MG63 (cell line): ENCODE measurements at regions not wholly inside any gene's neighbourhood (a gene's known extent, or its start where the extent isn't known, plus 50 kb on each side); places are given as distances from the start of the nearest gene placed in this dataset.

ENCODE experiments used
- DNase-seq: peaks from one replicate; pipeline ENCODE4 v3.0.0-alpha.2; 2020
- H3K27me3 ChIP-seq: fragments of 250-450 bp; sonication (Bioruptor Pico); 2 replicates; pipeline ENCODE4 v1.5.1; 2020; ENCODE audit warnings: mild to moderate bottlenecking, moderate library complexity
- H3K36me3 ChIP-seq: fragments of 250-450 bp; sonication (Bioruptor Pico); 2 replicates; pipeline ENCODE4 v1.5.1; 2020; ENCODE audit warnings: mild to moderate bottlenecking, moderate library complexity
- H3K4me3 ChIP-seq: fragments of 250-450 bp; sonication (Bioruptor Pico); 2 replicates; pipeline ENCODE4 v1.5.1; 2020; ENCODE audit warnings: mild to moderate bottlenecking, moderate library complexity
- H3K9me3 ChIP-seq: fragments of 250-450 bp; sonication (Bioruptor Pico); 2 replicates; pipeline ENCODE4 v1.5.1; 2020; ENCODE audit warnings: mild to moderate bottlenecking, moderate library complexity

GRCh38 chr5:155068616-155069100 is 55.1 kb downstream of the KIF4B start:
- H3K27me3 ChIP-seq, result peaks cover 10% of the 10 kb centered on the region; the same call in 1 of the 2 replicates
- no peak for DNase-seq

GRCh38 chr5:155069961-155070360 is 56.4 kb downstream of the KIF4B start:
- H3K36me3 ChIP-seq, result no peaks in the 10 kb centered on the region
- H3K9me3 ChIP-seq, result peaks cover 2% of the 10 kb centered on the region; the same call in 1 of the 2 replicates
- H3K4me3 ChIP-seq, result no peak overlapping the region
- DNase-seq, result no peak
- peaks cover 6% of the 10 kb centered on the region; the same call in 1 of the 2 replicates for H3K27me3 ChIP-seq

More at GRCh38 chr5:155068616-155069100, 55.1 kb downstream of the KIF4B start:
- H3K4me3 ChIP-seq, result no peak overlapping the region
- H3K9me3 ChIP-seq, result peaks cover 2% of the 10 kb centered on the region
- H3K36me3 ChIP-seq, result no peaks in the 10 kb centered on the region

GRCh38 chr5:155070781-155071180 is 57.2 kb downstream of the KIF4B start:
- no peak for DNase-seq
- Histone ChIP-seq H3K27me3 (peaks cover 3% of the 10 kb centered on the region; the same call in 1 of the 2 replicates), H3K9me3 (peaks cover 2% of the 10 kb centered on the region; the same call in 1 of the 2 replicates), H3K4me3 (no peak overlapping the region), H3K36me3 (no peaks in the 10 kb centered on the region)

GRCh38 chr5:155076379-155076778 is 62.8 kb downstream of the KIF4B start:
- peaks cover 2% of the 10 kb centered on the region; the same call in 1 of the 2 replicates for H3K9me3 ChIP-seq

DNA sequence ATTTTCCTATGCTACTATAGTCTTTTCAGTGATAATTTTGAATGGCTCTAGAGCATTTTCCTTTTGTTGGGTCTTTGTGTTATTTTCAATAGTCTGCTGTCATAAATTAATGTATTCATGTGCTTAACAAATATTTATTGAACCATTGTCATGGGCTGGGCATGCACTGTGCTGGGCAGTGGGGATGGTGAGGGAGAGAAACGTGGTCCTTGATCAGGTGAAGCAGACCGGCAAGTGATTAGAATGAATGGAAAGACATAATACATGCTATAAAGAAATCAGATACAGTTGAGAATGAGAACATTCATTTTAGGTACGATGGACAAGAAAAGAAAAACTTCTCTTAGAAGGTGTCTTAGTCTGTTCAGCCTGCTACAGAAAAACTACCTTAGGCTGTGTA is 66.1 kb downstream of the KIF4B start:
- no peak for DNase-seq
- Histone ChIP-seq H3K27me3 (no peaks in the 10 kb centered on the region), H3K36me3 (no peaks in the 10 kb centered on the region), H3K9me3 (no peaks in the 10 kb centered on the region; the same call in 1 of the 2 replicates), H3K4me3 (no peak overlapping the region)

More at GRCh38 chr5:155076379-155076778, 62.8 kb downstream of the KIF4B start:
- no peak for DNase-seq
- Histone ChIP-seq H3K27me3 (no peaks in the 10 kb centered on the region), H3K4me3 (no peak overlapping the region), H3K36me3 (no peaks in the 10 kb centered on the region)

- DNase-seq, result no peak
- H3K4me3 ChIP-seq, result no peak overlapping the region
These were observed 67.2 kb downstream of the KIF4B start for GRCh38 chr5:155080721-155081120.

GRCh38 chr5:155081618-155082017 is 68.1 kb downstream of the KIF4B start:
- DNase-seq, result no peak
- Histone ChIP-seq H3K4me3 (no peak overlapping the region), H3K36me3 (no peaks in the 10 kb centered on the region), H3K9me3 (no peaks in the 10 kb centered on the region; the same call in 1 of the 2 replicates), H3K27me3 (no peaks in the 10 kb centered on the region)

More at GRCh38 chr5:155080721-155081120, 67.2 kb downstream of the KIF4B start:
- Histone ChIP-seq H3K36me3 (no peaks in the 10 kb centered on the region), H3K27me3 (no peaks in the 10 kb centered on the region), H3K9me3 (no peaks in the 10 kb centered on the region; the same call in 1 of the 2 replicates)

GRCh38 chr5:155082401-155082800 is 68.8 kb downstream of the KIF4B start:
- no peak overlapping the region for H3K4me3 ChIP-seq
- H3K9me3 ChIP-seq, result no peaks in the 10 kb centered on the region; the same call in 1 of the 2 replicates
- no peaks in the 10 kb centered on the region for H3K36me3 ChIP-seq
- no peaks in the 10 kb centered on the region for H3K27me3 ChIP-seq
- peak; percentile 42 for DNase-seq

GRCh38 chr5:155085282-155085989 is 71.9 kb downstream of the KIF4B start:
- Histone ChIP-seq H3K27me3 (no peaks in the 10 kb centered on the region), H3K36me3 (no peaks in the 10 kb centered on the region), H3K9me3 (no peaks in the 10 kb centered on the region; the same call in 1 of the 2 replicates), H3K4me3 (no peak overlapping the region)
- no peak for DNase-seq

GRCh38 chr5:155087036-155087435 is 73.5 kb downstream of the KIF4B start:
- no peak for DNase-seq
- Histone ChIP-seq H3K36me3 (no peaks in the 10 kb centered on the region), H3K9me3 (peaks cover 2% of the 10 kb centered on the region; the same call in 1 of the 2 replicates), H3K4me3 (no peak overlapping the region), H3K27me3 (no peaks in the 10 kb centered on the region)

DNA sequence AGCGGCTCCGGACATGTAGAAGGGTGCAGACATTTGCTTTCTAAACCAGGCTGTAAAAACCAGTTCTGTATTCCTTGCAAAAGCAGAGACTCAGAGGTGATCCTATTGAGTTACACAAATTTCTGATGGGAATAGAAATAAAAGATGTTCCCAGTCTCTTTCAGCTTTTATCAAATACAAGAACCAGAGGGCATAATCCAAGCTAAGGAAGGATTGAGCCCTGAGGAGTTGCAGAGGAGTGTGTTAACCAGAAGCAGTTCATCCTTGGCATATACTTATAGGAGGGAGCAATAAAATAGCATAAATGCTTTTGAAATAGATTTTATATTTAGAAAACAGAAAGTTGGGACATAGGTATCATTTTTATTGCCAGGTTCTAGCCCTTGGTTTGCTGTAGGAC is 75.3 kb downstream of the KIF4B start:
- Histone ChIP-seq H3K36me3 (no peaks in the 10 kb centered on the region), H3K27me3 (no peaks in the 10 kb centered on the region), H3K4me3 (no peak overlapping the region), H3K9me3 (0 out of 2 replicates have a peak, but pooled peaks cover 2% of the 10 kb centered on the region)
- DNase-seq, result no peak

- no peak for DNase-seq
- no peaks in the 10 kb centered on the region for H3K36me3 ChIP-seq
- H3K4me3 ChIP-seq, result no peak overlapping the region
- H3K9me3 ChIP-seq, result 0 out of 2 replicates have a peak, but pooled peaks cover 2% of the 10 kb centered on the region
- no peaks in the 10 kb centered on the region for H3K27me3 ChIP-seq
These were observed 76.1 kb downstream of the KIF4B start for GRCh38 chr5:155089643-155090042.

GRCh38 chr5:155091063-155091648 is 77.6 kb downstream of the KIF4B start:
- 0 out of 2 replicates have a peak, but pooled peaks cover 2% of the 10 kb centered on the region for H3K9me3 ChIP-seq
- no peaks in the 10 kb centered on the region for H3K36me3 ChIP-seq
- H3K4me3 ChIP-seq, result no peak overlapping the region
- peaks cover 4% of the 10 kb centered on the region; the same call in 1 of the 2 replicates for H3K27me3 ChIP-seq
- peak; percentile 44 for DNase-seq

GRCh38 chr5:155091768-155092717 is 78.5 kb downstream of the KIF4B start:
- 0 out of 2 replicates have a peak, but pooled peaks cover 2% of the 10 kb centered on the region for H3K9me3 ChIP-seq
- H3K27me3 ChIP-seq, result peaks cover 5% of the 10 kb centered on the region; the same call in 1 of the 2 replicates
- H3K4me3 ChIP-seq, result no peak overlapping the region
- no peak for DNase-seq
- H3K36me3 ChIP-seq, result no peaks in the 10 kb centered on the region

GRCh38 chr5:155094455-155094854 is 80.9 kb downstream of the KIF4B start:
- peaks cover 11% of the 10 kb centered on the region; the same call in 1 of the 2 replicates for H3K27me3 ChIP-seq
- no peak overlapping the region for H3K4me3 ChIP-seq
- H3K36me3 ChIP-seq, result no peaks in the 10 kb centered on the region
- H3K9me3 ChIP-seq, result 0 out of 2 replicates have a peak, but pooled peaks cover 2% of the 10 kb centered on the region
- no peak for DNase-seq

- no peak for DNase-seq
- peaks cover 14% of the 10 kb centered on the region; the same call in 1 of the 2 replicates for H3K27me3 ChIP-seq
- no peaks in the 10 kb centered on the region for H3K9me3 ChIP-seq
- no peaks in the 10 kb centered on the region for H3K36me3 ChIP-seq
- no peak overlapping the region for H3K4me3 ChIP-seq
These were observed 84.4 kb downstream of the KIF4B start for GRCh38 chr5:155097995-155098394.
